Hepatocyte (in vitro differentiated cells): ENCODE measurements at regions not wholly inside any gene's neighbourhood (a gene's known extent, or its start where the extent isn't known, plus 50 kb on each side); places are given as distances from the start of the nearest gene placed in this dataset.
A peak's percentile ranks its signal among the peaks of the same experiment; 100 is the strongest.
"Not testable (repeated sequence)": the region's sequence is repeated elsewhere in the genome, so short reads cannot be mapped to it uniquely, and the experiment has no call there.

ENCODE experiments used
- DNase-seq: peaks from one replicate; pipeline ENCODE4 v3.0.0-alpha.2; 2016; ENCODE audit warnings: low spot score
- H2AFZ ChIP-seq: fragments of 200-600 bp; sonication (generic); 2 replicates; pipeline ENCODE4 v1.6.0; 2016; ENCODE audit warnings: antibody characterized with exemption, mild to moderate bottlenecking
- H3K27ac ChIP-seq: fragments of 200-600 bp; sonication (generic); 2 replicates; pipeline ENCODE4 v1.5.1; 2016; ENCODE audit warnings: mild to moderate bottlenecking
- H3K27me3 ChIP-seq: fragments of 200-600 bp; sonication (generic); 2 replicates; pipeline ENCODE4 v1.6.1; 2016
- H3K36me3 ChIP-seq: fragments of 200-600 bp; sonication (generic); replicated peaks from 2 replicates; pipeline ENCODE4 v1.5.1; 2016; ENCODE audit warnings: low read depth; ENCODE audit not compliant: insufficient read depth
- H3K4me1 ChIP-seq: fragments of 200-600 bp; sonication (generic); 2 replicates; pipeline ENCODE4 v1.5.1; 2016; ENCODE audit warnings: mild to moderate bottlenecking, moderate library complexity; ENCODE audit not compliant: insufficient read depth
- H3K4me2 ChIP-seq: fragments of 200-600 bp; sonication (generic); 2 replicates; pipeline ENCODE4 v1.6.0; 2016
- H3K4me3 ChIP-seq: fragments of 200-600 bp; sonication (generic); 2 replicates; pipeline ENCODE4 v1.5.1; 2016; ENCODE audit warnings: mild to moderate bottlenecking
- H3K79me2 ChIP-seq: fragments of 200-600 bp; sonication (generic); 2 replicates; pipeline ENCODE4 v1.6.0; 2017; ENCODE audit warnings: mild to moderate bottlenecking
- H3K9me2 ChIP-seq: fragments of 200-600 bp; sonication (generic); replicated peaks from 2 replicates; pipeline ENCODE4 v1.6.0; 2017; ENCODE audit warnings: mild to moderate bottlenecking; ENCODE audit not compliant: insufficient read depth
- H3K9me3 ChIP-seq: fragments of 200-600 bp; sonication (generic); 2 replicates; pipeline ENCODE4 v1.5.1; 2016; ENCODE audit warnings: low read depth, mild to moderate bottlenecking
- H4K20me1 ChIP-seq: fragments of 200-600 bp; sonication (generic); 2 replicates; pipeline ENCODE4 v1.6.0; 2016; ENCODE audit warnings: mild to moderate bottlenecking; ENCODE audit not compliant: insufficient read depth, poor library complexity, severe bottlenecking
- EZH2 ChIP-seq: fragments of 200-600 bp; sonication (generic); IDR thresholded peaks from 2 replicates; pipeline ENCODE4 v1.6.1; 2016; ENCODE audit warnings: antibody characterized with exemption, mild to moderate bottlenecking, borderline replicate concordance
- EZH2phosphoT487 ChIP-seq: fragments of 200-600 bp; sonication (generic); IDR thresholded peaks from one replicate; pipeline ENCODE4 v1.6.1; 2018; ENCODE audit warnings: antibody characterized with exemption, mild to moderate bottlenecking, low read depth, moderate library complexity; ENCODE audit not compliant: unreplicated experiment, severe bottlenecking
- WGBS: methylation state at CpG from one replicate; pipeline ENCODE4 v1.1.6; 2016; ENCODE audit warnings: low lambda C conversion rate; ENCODE audit errors: missing lambda C conversion rate; 5-methylcytosine and 5-hydroxymethylcytosine counted together
- TF ChIP-seq, protein P1 (sequence below): fragments of 200-600 bp; sonication (generic); IDR thresholded peaks from 2 replicates; pipeline ENCODE4 v1.5.1; 2016; ENCODE audit warnings: antibody characterized with exemption, mild to moderate bottlenecking; ENCODE audit not compliant: poor library complexity

DNA sequence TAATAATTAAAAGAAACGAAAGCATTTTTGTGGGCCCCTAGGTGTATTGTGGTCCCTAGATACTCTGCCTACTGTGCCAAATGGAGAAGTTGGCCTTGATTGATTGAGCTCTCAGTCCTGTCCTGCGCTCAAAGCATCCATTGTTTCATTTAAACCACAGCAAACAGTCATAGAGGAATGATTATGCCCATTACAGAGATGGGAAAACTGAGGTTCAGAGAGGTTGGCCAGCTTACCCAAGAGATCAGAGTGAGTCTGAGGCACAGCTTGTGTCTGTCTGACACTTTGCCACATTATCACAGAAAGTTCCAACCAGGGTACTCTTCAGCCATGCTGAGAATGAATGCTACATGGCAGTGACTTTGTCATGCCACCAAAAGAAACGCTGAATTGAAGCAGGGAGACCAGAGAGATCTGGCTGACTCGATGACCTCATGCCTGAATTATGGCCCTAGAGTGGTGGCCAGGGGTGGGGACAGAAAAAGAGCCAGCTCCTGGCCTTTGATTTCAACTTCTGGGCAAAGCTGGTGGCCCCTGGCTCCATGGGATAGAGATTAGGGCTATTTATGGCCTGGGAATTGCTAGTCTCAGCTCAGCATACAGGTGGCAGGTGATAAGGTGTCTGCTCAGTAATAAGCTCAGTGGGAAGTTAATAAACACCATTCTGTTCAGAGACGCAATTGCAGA lies 180.5 kb downstream of the MIAT start:
- H4K20me1 ChIP-seq = no peaks in the 10 kb centered on the region
- no peaks in the 10 kb centered on the region for H3K4me1 ChIP-seq
- peak overlapping the region; percentile 71 for H3K27ac ChIP-seq
- peak; percentile 59 for DNase-seq
- WGBS = 55% methylated on average over 5 of the region's 5 CpGs
- no peaks in the 10 kb centered on the region for H3K9me3 ChIP-seq
- H2AFZ ChIP-seq = no peak overlapping the region
- H3K4me3 ChIP-seq = no peak overlapping the region
- TF ChIP-seq, protein P1, sequence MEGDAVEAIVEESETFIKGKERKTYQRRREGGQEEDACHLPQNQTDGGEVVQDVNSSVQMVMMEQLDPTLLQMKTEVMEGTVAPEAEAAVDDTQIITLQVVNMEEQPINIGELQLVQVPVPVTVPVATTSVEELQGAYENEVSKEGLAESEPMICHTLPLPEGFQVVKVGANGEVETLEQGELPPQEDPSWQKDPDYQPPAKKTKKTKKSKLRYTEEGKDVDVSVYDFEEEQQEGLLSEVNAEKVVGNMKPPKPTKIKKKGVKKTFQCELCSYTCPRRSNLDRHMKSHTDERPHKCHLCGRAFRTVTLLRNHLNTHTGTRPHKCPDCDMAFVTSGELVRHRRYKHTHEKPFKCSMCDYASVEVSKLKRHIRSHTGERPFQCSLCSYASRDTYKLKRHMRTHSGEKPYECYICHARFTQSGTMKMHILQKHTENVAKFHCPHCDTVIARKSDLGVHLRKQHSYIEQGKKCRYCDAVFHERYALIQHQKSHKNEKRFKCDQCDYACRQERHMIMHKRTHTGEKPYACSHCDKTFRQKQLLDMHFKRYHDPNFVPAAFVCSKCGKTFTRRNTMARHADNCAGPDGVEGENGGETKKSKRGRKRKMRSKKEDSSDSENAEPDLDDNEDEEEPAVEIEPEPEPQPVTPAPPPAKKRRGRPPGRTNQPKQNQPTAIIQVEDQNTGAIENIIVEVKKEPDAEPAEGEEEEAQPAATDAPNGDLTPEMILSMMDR = no peak
- TF ChIP-seq EZH2 (no peak), EZH2phosphoT487 (no peak)
- no peaks in the 10 kb centered on the region for H3K27me3 ChIP-seq
- no peak overlapping the region for H3K4me2 ChIP-seq
- no peaks in the 10 kb centered on the region for H3K9me2 ChIP-seq
- H3K36me3 ChIP-seq = no peaks in the 10 kb centered on the region
- H3K79me2 ChIP-seq = no peaks in the 10 kb centered on the region

DNA sequence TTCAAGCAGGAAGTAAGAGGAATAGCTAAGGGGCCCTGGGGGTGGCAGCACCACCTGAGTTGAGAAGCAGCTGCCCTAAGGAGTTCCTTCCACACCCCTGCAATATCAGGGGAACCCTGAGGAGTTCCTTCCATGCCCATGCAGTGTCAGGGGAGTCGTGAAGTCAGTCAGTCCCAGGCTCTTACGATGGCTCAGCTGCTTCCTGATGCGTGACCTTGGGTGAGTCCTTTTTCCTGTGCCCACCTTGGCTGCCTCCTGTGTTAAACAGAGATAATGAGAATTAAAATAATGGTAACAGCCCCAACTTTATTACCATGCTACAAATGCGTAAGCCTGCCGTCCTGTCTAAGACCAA lies 181.1 kb downstream of the MIAT start:
- Histone ChIP-seq H4K20me1 (no peaks in the 10 kb centered on the region), H3K27me3 (no peaks in the 10 kb centered on the region), H3K9me2 (no peaks in the 10 kb centered on the region), H3K27ac (peak overlapping the region; percentile 18), H2AFZ (no peak overlapping the region), H3K4me3 (no peak overlapping the region), H3K36me3 (no peaks in the 10 kb centered on the region), H3K79me2 (no peaks in the 10 kb centered on the region), H3K4me2 (no peak overlapping the region), H3K9me3 (no peaks in the 10 kb centered on the region), H3K4me1 (no peaks in the 10 kb centered on the region)
- DNase-seq = no peak
- TF ChIP-seq EZH2phosphoT487 = no peak
- TF ChIP-seq, protein P1 = no peak
- TF ChIP-seq EZH2 = no peak
- WGBS = 93% methylated on average over 5 of the region's 5 CpGs

DNA sequence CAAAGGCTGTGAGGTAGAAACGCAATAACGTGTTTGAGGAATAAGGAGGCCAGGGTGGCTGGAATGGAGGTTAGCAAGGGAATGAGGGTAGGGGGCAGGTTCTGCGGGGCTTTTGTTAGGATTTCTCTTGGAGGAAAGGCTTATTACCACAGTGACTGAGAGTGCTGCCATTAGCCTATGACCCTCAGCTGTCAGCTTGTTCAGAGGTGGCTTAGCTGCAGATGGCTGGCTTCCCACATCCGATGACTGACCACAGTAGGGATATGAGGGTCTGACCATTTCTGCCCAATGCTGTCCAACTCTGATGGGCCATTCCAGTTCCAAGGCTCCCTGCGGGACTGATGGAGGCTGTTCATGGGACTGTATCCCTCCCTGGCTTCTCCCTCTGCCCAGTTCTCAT lies 181.8 kb downstream of the MIAT start:
- Histone ChIP-seq H3K79me2 (no peaks in the 10 kb centered on the region), H3K4me2 (no peak overlapping the region), H3K27me3 (no peaks in the 10 kb centered on the region), H3K4me3 (no peak overlapping the region), H3K36me3 (no peaks in the 10 kb centered on the region), H2AFZ (no peak overlapping the region), H3K9me3 (no peaks in the 10 kb centered on the region), H3K9me2 (no peaks in the 10 kb centered on the region), H4K20me1 (no peaks in the 10 kb centered on the region), H3K4me1 (no peaks in the 10 kb centered on the region), H3K27ac (no peak overlapping the region)
- TF ChIP-seq, protein P1 = no peak
- TF ChIP-seq EZH2 (no peak), EZH2phosphoT487 (no peak)
- DNase-seq = no peak
- 78% methylated on average over 5 of the region's 5 CpGs for WGBS

DNA sequence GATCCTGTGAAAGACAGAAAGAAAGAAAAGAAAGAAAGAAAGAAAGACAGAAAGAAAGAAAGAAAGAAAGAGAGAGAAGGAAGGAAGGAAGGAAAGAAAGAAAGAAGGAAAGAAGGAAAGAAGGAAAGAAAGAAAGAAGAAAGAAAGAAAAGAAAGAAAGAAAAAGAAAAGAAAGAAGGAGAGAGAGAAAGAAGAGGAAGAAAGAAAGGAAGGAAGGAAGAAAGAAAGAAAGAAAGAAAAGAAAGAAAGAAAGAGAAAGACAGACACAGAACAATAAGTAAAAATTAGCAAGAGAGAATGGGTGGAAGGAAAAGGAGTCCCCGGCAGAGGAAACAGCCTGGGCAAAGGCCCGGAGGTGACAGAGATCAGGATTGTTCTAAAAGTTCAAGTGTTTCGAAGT lies 183.4 kb downstream of the MIAT start:
- not testable (repeated sequence) for H3K27me3 ChIP-seq, H3K9me3 ChIP-seq, H3K4me2 ChIP-seq, H3K9me2 ChIP-seq, H3K4me1 ChIP-seq, DNase-seq, H3K4me3 ChIP-seq, H3K27ac ChIP-seq, H2AFZ ChIP-seq, H4K20me1 ChIP-seq, H3K36me3 ChIP-seq, H3K79me2 ChIP-seq
- 81% methylated on average over 3 of the region's 3 CpGs for WGBS
